ENCODE measurements at regions not wholly inside any gene's neighbourhood (a gene's known extent, or its start where the extent isn't known, plus 50 kb on each side); places are given as distances from the start of the nearest gene placed in this dataset.
"Not testable (repeated sequence)": the region's sequence is repeated elsewhere in the genome, so short reads cannot be mapped to it uniquely, and the experiment has no call there.

DNA sequence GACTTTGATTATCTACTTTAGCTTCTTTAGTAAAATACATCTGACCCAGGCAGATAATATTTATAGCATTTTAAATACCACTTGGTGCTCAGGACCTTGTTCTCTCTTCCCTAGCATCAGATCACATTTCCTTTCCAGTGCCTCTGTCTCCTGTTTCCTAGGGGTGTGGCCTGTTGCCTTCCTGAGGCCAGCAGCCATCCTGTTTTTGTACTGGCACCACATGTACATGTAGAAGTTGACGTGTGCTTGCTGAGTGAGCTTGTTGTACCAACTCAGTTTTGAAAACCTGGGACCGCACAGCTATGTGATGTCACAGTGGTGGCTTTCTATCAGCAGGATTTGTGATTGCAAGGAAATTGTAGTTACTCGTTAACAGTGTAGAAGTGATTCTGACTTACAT, 167.6 kb upstream of the PLGLB1 start:
- H3K9me3 ChIP-seq (ENCODE audit: control insufficient read depth, insufficient read depth, low read depth, low read length); H3K36me3 ChIP-seq (ENCODE audit: control insufficient read depth in 2 of 2, insufficient read depth in 1 of 2, low read length in 2 of 2); H3K4me3 ChIP-seq (ENCODE audit: low read depth, low read length); POLR2A ChIA-PET; H3K27ac ChIP-seq (ENCODE audit: extremely low read depth, low read depth, low read length); H3K4me1 ChIP-seq (ENCODE audit: control insufficient read depth, insufficient read depth, low read length); CTCF ChIA-PET: not testable (repeated sequence)

GRCh38 chr2:87193336-87193735, 171.7 kb upstream of the PLGLB1 start:
- CTCF ChIA-PET; H3K9me3 ChIP-seq (ENCODE audit: control insufficient read depth, insufficient read depth, low read depth, low read length); POLR2A ChIA-PET; H3K4me1 ChIP-seq (ENCODE audit: control insufficient read depth, insufficient read depth, low read length); H3K27ac ChIP-seq (ENCODE audit: extremely low read depth, low read depth, low read length); H3K4me3 ChIP-seq (ENCODE audit: low read depth, low read length); H3K36me3 ChIP-seq (ENCODE audit: control insufficient read depth in 2 of 2, insufficient read depth in 1 of 2, low read length in 2 of 2): not testable (repeated sequence)

DNA sequence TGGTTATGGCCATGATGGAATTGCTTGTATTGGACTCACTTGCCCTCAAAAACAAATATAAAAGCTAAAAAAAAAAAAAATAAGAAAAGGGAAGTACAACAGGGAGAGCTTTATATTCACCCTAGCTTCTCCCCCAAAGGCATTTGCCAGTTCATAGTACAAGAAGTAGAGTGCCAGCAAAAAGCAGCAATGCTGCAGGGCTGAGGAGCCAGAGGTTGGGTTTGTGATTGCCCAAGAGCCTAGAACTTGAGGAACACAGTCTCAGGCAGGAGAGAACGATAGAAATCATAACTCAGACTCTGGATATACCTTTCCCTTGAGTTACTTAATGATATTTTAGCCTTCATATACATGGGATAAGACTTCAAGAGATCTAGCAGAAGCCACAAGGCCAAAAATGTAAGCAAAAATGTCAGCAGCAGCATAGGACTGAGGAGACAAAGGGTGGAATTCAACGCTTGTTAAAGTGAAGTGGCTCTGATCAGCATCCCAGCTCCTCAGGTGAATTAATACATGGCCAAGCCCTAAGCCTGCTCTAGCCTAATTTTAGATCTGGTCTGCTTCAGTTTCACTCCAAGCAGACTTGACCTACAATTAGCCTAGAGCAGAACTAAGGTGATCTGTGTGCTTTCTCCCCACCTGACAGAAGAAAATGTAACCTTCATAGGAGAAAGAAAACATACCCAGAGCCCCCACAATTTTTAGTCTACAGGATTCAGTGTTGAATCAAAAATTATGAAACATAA, 172.8 kb upstream of the PLGLB1 start:
- H3K4me3 ChIP-seq (ENCODE audit: low read depth, low read length); H3K9me3 ChIP-seq (ENCODE audit: control insufficient read depth, insufficient read depth, low read depth, low read length); H3K27ac ChIP-seq (ENCODE audit: extremely low read depth, low read depth, low read length); POLR2A ChIA-PET; H3K4me1 ChIP-seq (ENCODE audit: control insufficient read depth, insufficient read depth, low read length); H3K36me3 ChIP-seq (ENCODE audit: control insufficient read depth in 2 of 2, insufficient read depth in 1 of 2, low read length in 2 of 2); CTCF ChIA-PET: not testable (repeated sequence)

DNA sequence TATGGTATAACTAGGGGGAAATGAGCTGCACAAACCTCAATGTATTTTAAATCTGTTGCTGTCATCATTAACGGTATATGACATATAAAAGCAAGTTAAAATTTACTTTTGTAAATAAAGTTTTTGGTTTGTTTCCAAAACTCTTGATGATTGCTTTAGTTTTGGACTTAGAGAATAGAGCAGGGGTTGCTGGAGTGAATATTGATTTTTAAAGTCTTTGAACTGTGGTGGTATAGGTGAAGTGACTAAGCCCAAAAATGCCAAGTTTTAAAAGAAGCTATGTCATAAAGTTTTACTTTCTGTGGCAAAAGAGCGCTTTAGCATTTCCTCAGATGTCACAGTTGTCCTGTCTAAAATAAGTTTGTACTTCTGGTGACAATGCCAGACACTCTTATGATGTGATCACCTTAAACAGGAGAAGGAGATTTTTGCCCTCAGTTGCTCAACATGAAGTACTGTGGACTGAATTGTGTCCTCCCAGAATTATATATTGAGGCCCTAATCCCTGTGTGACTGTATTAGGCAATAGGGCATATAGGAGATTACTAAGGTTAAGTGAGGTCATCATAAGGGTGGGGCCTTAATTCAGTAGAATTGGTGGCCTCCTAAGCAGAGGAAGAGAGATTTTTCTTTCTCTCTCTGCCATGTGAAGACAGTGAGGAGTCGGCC, 175.2 kb upstream of the PLGLB1 start:
- POLR2A ChIA-PET: not testable (repeated sequence)
- CTCF ChIA-PET: interaction anchor here (0.7 kb wide), 1 partner anchor 388 kb away, joined by 3 read pairs; no protein-coding TSS in a partner anchor

DNA sequence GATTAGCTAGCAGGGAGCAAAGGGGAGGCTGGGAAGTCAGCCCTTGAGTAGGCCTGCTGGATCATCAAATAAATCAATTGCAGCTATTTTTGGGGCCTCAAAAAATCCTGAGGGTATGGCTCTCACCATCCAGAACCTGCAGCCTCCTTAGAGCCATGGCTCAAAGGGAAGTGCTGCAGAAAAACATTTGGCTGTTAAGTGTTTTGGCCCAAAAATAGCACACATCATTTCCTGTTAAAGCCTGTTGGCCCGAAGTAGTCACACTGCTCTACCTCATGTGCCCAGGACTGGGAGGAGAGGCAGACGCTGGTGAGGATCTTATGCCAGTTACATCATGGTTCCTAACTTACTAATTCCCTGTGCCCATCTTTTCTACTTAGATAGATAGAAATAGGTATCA, 176.8 kb upstream of the PLGLB1 start:
- POLR2A ChIA-PET: not testable (repeated sequence)

More for the DNA sequence above, 175.2 kb upstream of the PLGLB1 start:
- not testable (repeated sequence) for H3K36me3 ChIP-seq (ENCODE audit: control insufficient read depth in 2 of 2, insufficient read depth in 1 of 2, low read length in 2 of 2); H3K27ac ChIP-seq (ENCODE audit: extremely low read depth, low read depth, low read length); H3K9me3 ChIP-seq (ENCODE audit: control insufficient read depth, insufficient read depth, low read depth, low read length); H3K4me1 ChIP-seq (ENCODE audit: control insufficient read depth, insufficient read depth, low read length); H3K4me3 ChIP-seq (ENCODE audit: low read depth, low read length)

GRCh38 chr2:87199228-87199627, 177.6 kb upstream of the PLGLB1 start:
- H3K4me1 ChIP-seq (ENCODE audit: control insufficient read depth, insufficient read depth, low read length); POLR2A ChIA-PET; CTCF ChIA-PET; H3K36me3 ChIP-seq (ENCODE audit: control insufficient read depth in 2 of 2, insufficient read depth in 1 of 2, low read length in 2 of 2); H3K27ac ChIP-seq (ENCODE audit: extremely low read depth, low read depth, low read length); H3K9me3 ChIP-seq (ENCODE audit: control insufficient read depth, insufficient read depth, low read depth, low read length); H3K4me3 ChIP-seq (ENCODE audit: low read depth, low read length): not testable (repeated sequence)

More for the DNA sequence above, 176.8 kb upstream of the PLGLB1 start:
- H3K27ac ChIP-seq (ENCODE audit: extremely low read depth, low read depth, low read length); H3K4me3 ChIP-seq (ENCODE audit: low read depth, low read length); H3K9me3 ChIP-seq (ENCODE audit: control insufficient read depth, insufficient read depth, low read depth, low read length); H3K4me1 ChIP-seq (ENCODE audit: control insufficient read depth, insufficient read depth, low read length); H3K36me3 ChIP-seq (ENCODE audit: control insufficient read depth in 2 of 2, insufficient read depth in 1 of 2, low read length in 2 of 2); CTCF ChIA-PET: not testable (repeated sequence)

GRCh38 chr2:87204569-87205147, 183.0 kb upstream of the PLGLB1 start:
- H3K4me3 ChIP-seq (ENCODE audit: low read depth, low read length); H3K9me3 ChIP-seq (ENCODE audit: control insufficient read depth, insufficient read depth, low read depth, low read length); POLR2A ChIA-PET; H3K27ac ChIP-seq (ENCODE audit: extremely low read depth, low read depth, low read length); H3K36me3 ChIP-seq (ENCODE audit: control insufficient read depth in 2 of 2, insufficient read depth in 1 of 2, low read length in 2 of 2); H3K4me1 ChIP-seq (ENCODE audit: control insufficient read depth, insufficient read depth, low read length); CTCF ChIA-PET: not testable (repeated sequence)

DNA sequence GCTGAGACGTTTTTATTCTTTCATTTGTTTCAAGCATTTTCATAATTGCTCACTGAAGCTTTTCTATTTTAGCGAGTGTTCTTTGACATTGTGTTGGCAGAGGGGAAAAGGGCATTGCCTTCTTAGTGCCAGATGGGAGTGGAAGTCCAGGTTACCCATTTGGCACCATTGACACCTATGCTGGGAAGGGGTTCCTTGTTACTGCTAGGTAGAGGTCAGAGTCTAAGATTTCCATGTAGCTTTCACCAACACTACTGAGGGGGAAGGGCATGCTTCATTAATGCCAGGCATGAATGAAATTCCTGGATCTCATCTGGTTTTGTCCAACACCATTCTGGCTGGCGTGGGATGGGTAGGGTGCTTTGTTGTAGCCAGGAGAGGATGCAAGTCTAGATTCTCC, 191.3 kb upstream of the PLGLB1 start:
- H3K4me3 ChIP-seq (ENCODE audit: low read depth, low read length); H3K4me1 ChIP-seq (ENCODE audit: control insufficient read depth, insufficient read depth, low read length); H3K9me3 ChIP-seq (ENCODE audit: control insufficient read depth, insufficient read depth, low read depth, low read length); CTCF ChIA-PET; POLR2A ChIA-PET; H3K27ac ChIP-seq (ENCODE audit: extremely low read depth, low read depth, low read length); H3K36me3 ChIP-seq (ENCODE audit: control insufficient read depth in 2 of 2, insufficient read depth in 1 of 2, low read length in 2 of 2): not testable (repeated sequence)

DNA sequence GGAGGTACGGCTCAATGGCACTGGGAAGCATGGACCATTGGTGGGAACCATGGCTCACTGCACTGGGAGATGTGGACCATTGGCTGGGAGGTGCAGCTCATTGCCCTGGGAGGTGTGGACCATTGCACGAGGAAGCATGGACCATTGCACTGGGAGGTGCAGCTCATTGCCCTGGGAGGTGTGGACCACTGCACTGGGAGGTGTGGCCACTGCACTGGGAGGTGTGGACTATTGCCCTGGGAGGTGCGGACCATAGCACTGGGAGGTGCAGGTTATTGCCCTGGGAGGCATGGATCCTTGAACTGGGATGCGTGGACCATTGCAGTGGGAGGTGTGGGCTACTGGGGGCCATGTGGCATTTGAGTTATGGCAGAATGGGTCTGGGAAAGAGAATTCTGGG, 195.4 kb upstream of the PLGLB1 start:
- POLR2A ChIA-PET; H3K9me3 ChIP-seq (ENCODE audit: control insufficient read depth, insufficient read depth, low read depth, low read length); CTCF ChIA-PET; H3K36me3 ChIP-seq (ENCODE audit: control insufficient read depth in 2 of 2, insufficient read depth in 1 of 2, low read length in 2 of 2); H3K4me1 ChIP-seq (ENCODE audit: control insufficient read depth, insufficient read depth, low read length); H3K4me3 ChIP-seq (ENCODE audit: low read depth, low read length); H3K27ac ChIP-seq (ENCODE audit: extremely low read depth, low read depth, low read length): not testable (repeated sequence)

- H3K27ac ChIP-seq (ENCODE audit: extremely low read depth, low read depth, low read length); H3K36me3 ChIP-seq (ENCODE audit: control insufficient read depth in 2 of 2, insufficient read depth in 1 of 2, low read length in 2 of 2); H3K9me3 ChIP-seq (ENCODE audit: control insufficient read depth, insufficient read depth, low read depth, low read length); POLR2A ChIA-PET; H3K4me1 ChIP-seq (ENCODE audit: control insufficient read depth, insufficient read depth, low read length); H3K4me3 ChIP-seq (ENCODE audit: low read depth, low read length); CTCF ChIA-PET: not testable (repeated sequence)
These were observed 196.2 kb upstream of the PLGLB1 start for GRCh38 chr2:87217741-87218410.

DNA sequence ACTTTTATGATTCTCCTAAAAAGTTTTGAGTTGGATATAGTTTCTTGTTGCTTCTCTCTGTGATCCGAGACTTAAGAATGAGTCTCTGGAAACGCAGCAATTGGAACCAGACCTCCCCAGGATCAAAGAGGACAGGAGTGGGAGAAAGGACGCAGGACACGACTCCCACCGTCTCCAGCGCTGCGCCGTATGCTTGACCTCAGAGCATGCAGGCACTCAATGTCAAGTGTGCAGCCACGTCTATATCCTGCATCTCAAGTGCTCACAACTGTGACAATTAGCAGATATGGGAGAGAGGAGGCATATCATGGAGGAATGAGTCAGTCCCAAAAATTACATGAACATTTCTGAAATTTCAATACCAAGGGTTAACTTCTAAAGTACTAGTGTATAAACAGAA, 199.0 kb upstream of the PLGLB1 start:
- H3K9me3 ChIP-seq (ENCODE audit: control insufficient read depth, insufficient read depth, low read depth, low read length); CTCF ChIA-PET; H3K36me3 ChIP-seq (ENCODE audit: control insufficient read depth in 2 of 2, insufficient read depth in 1 of 2, low read length in 2 of 2); H3K27ac ChIP-seq (ENCODE audit: extremely low read depth, low read depth, low read length); POLR2A ChIA-PET; H3K4me3 ChIP-seq (ENCODE audit: low read depth, low read length); H3K4me1 ChIP-seq (ENCODE audit: control insufficient read depth, insufficient read depth, low read length): not testable (repeated sequence)
